Natural killer cell (primary cell): ENCODE measurements at regions not wholly inside any gene's neighbourhood (a gene's known extent, or its start where the extent isn't known, plus 50 kb on each side); places are given as distances from the start of the nearest gene placed in this dataset.

Experiments used
- ATAC-seq, 3 donors: fragments of 150-1000 bp in 2 of 3; fragments of 200-7000 bp in 1 of 3; cut with Tn5 transposase; 1 replicate in 1 of 3; 2 replicates in 2 of 3; pipeline ENCODE4 v1.10.0; 2021; ENCODE audit warnings: mild to moderate bottlenecking in 2 of 3, moderate library complexity in 2 of 3
- DNase-seq, 2 donors: peaks; one replicate each; pipeline versions ENCODE4 v3.0.0 to v3.0.0-alpha.2; 2013 to 2021; ENCODE audit warnings: mixed read lengths in 1 of 2
- H3K27ac ChIP-seq: one replicate; pipeline ENCODE4 v1.5.1; 2013; ENCODE audit warnings: mild to moderate bottlenecking, low read length
- H3K27me3 ChIP-seq: one replicate; pipeline ENCODE4 v1.6.1; 2013; ENCODE audit warnings: low read length; ENCODE audit not compliant: control insufficient read depth, insufficient read depth
- H3K36me3 ChIP-seq: one replicate; pipeline ENCODE4 v1.6.1; 2013; ENCODE audit warnings: low read length; ENCODE audit not compliant: control insufficient read depth, insufficient read depth
- H3K4me1 ChIP-seq: one replicate; pipeline ENCODE4 v1.6.1; 2013; ENCODE audit warnings: low read length; ENCODE audit not compliant: control insufficient read depth, insufficient read depth
- H3K4me3 ChIP-seq: one replicate; pipeline ENCODE4 v1.5.1; 2013; ENCODE audit warnings: low read length
- H3K9me3 ChIP-seq: one replicate; pipeline ENCODE4 v1.6.1; 2013; ENCODE audit warnings: low read length; ENCODE audit not compliant: control insufficient read depth, insufficient read depth
- H3K27ac Mint-ChIP-seq, 2 donors: one replicate each; pipeline ENCODE4 v1.8.0; 2022; ENCODE audit warnings: mild to moderate bottlenecking in 2 of 2, mixed read lengths in 2 of 2, moderate library complexity in 1 of 2
- H3K27me3 Mint-ChIP-seq, 2 donors: one replicate each; pipeline ENCODE4 v1.8.0; 2022; ENCODE audit warnings: low read depth in 2 of 2, mixed read lengths in 2 of 2
- H3K36me3 Mint-ChIP-seq: one replicate; pipeline ENCODE4 v1.8.0; 2022; ENCODE audit warnings: mixed read lengths
- H3K4me1 Mint-ChIP-seq, 2 donors: one replicate each; pipeline ENCODE4 v1.8.0; 2022; ENCODE audit warnings: mixed read lengths in 2 of 2
- H3K4me3 Mint-ChIP-seq: one replicate; pipeline ENCODE4 v1.8.0; 2022; ENCODE audit warnings: mild to moderate bottlenecking, moderate library complexity, mixed read lengths
- H3K9me3 Mint-ChIP-seq, 2 donors: one replicate each; pipeline ENCODE4 v1.8.0; 2022; ENCODE audit warnings: mixed read lengths in 2 of 2
- WGBS: methylation state at CpG from one replicate; pipeline ENCODE4 v1.1.7; 2013; ENCODE audit warnings: missing lambda C conversion rate; ENCODE audit not compliant: insufficient coverage; 5-methylcytosine and 5-hydroxymethylcytosine counted together
- intact Hi-C: fragments of 100-400 bp; cut with micrococcal nuclease; formaldehyde crosslinking; loops from one replicate; pipeline ENCODE4 v1.14.2; 2022
- TF ChIP-seq, protein P1 (sequence below): fragments of 200-600 bp; IDR thresholded peaks from one replicate; pipeline ENCODE4 v1.8.0; 2022; ENCODE audit warnings: antibody characterized with exemption

DNA sequence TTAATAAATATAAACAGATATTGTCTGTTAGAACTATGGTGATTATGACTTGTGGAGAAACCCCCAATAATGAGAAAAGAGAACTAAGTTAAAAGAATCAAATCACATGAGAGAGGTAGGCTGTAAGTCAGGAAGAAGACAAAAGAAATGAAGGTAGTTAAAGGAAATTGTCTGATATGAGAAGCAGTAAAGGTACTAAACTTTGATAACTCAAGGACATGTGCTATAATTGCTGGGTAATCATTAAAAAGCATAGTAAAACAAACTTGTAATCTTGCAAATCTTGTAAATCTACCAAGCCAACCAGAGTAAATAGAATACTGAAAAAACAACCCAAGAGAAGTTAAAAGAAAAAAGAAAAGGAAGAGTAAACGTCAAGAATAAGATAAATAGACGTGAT, 207.0 kb upstream of the CTNND2 start:
- no peak overlapping the region for H3K27ac Mint-ChIP-seq
- ATAC-seq (no peak), DNase-seq (no peak)
- no peaks in the 10 kb centered on the region for H3K4me1 ChIP-seq
- no peak overlapping the region for H3K4me3 Mint-ChIP-seq
- intact Hi-C loops = no loop called here
- no CpG with 5 or more reads among the region's 2 CpGs for WGBS
- no peak overlapping the region for H3K4me3 ChIP-seq
- peaks cover 3 to 13% of the 10 kb centered on the region in 2 donors for H3K9me3 Mint-ChIP-seq
- H3K27me3 Mint-ChIP-seq = no peaks in the 10 kb centered on the region
- no peaks in the 10 kb centered on the region for H3K27me3 ChIP-seq
- H3K4me1 Mint-ChIP-seq = no peaks in the 10 kb centered on the region
- no peaks in the 10 kb centered on the region for H3K36me3 Mint-ChIP-seq
- no peaks in the 10 kb centered on the region for H3K36me3 ChIP-seq
- H3K9me3 ChIP-seq = no peaks in the 10 kb centered on the region
- H3K27ac ChIP-seq = no peak overlapping the region
- TF ChIP-seq, protein P1, sequence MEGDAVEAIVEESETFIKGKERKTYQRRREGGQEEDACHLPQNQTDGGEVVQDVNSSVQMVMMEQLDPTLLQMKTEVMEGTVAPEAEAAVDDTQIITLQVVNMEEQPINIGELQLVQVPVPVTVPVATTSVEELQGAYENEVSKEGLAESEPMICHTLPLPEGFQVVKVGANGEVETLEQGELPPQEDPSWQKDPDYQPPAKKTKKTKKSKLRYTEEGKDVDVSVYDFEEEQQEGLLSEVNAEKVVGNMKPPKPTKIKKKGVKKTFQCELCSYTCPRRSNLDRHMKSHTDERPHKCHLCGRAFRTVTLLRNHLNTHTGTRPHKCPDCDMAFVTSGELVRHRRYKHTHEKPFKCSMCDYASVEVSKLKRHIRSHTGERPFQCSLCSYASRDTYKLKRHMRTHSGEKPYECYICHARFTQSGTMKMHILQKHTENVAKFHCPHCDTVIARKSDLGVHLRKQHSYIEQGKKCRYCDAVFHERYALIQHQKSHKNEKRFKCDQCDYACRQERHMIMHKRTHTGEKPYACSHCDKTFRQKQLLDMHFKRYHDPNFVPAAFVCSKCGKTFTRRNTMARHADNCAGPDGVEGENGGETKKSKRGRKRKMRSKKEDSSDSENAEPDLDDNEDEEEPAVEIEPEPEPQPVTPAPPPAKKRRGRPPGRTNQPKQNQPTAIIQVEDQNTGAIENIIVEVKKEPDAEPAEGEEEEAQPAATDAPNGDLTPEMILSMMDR = no peak

DNA sequence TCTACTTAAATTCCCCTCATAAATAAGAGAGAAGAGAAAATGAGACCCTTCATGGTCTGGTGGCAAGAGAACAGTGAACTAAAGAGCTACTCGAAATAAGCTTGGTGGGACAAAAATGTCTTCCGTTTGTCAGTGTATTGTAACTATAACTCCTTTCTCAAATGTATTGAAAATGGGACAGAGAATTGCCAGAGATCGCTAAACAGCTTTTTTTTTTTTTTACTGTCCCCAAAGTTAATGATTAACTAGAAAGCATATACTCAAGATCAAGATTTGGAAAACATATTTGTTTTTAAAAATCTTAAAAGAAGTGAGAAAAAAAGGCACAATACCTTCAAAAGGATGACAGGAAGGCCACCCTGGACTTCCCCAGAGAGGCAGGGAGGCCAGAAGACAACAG, 206.4 kb upstream of the CTNND2 start:
- 78% methylated on average over 2 of the region's 3 CpGs for WGBS
- DNase-seq = no peak
- H3K4me3 ChIP-seq = no peak overlapping the region
- no peaks in the 10 kb centered on the region for H3K4me1 Mint-ChIP-seq
- intact Hi-C loops = no loop called here
- no peaks in the 10 kb centered on the region for H3K36me3 ChIP-seq
- H3K4me1 ChIP-seq = no peaks in the 10 kb centered on the region
- ATAC-seq = no peak
- TF ChIP-seq, protein P1 = no peak
- H3K27me3 ChIP-seq = no peaks in the 10 kb centered on the region
- H3K36me3 Mint-ChIP-seq = no peaks in the 10 kb centered on the region
- no peak overlapping the region for H3K27ac ChIP-seq
- no peak overlapping the region for H3K27ac Mint-ChIP-seq
- no peak overlapping the region for H3K4me3 Mint-ChIP-seq
- H3K9me3 Mint-ChIP-seq = peaks cover 7 to 12% of the 10 kb centered on the region in 2 donors
- no peaks in the 10 kb centered on the region for H3K27me3 Mint-ChIP-seq
- H3K9me3 ChIP-seq = no peaks in the 10 kb centered on the region

DNA sequence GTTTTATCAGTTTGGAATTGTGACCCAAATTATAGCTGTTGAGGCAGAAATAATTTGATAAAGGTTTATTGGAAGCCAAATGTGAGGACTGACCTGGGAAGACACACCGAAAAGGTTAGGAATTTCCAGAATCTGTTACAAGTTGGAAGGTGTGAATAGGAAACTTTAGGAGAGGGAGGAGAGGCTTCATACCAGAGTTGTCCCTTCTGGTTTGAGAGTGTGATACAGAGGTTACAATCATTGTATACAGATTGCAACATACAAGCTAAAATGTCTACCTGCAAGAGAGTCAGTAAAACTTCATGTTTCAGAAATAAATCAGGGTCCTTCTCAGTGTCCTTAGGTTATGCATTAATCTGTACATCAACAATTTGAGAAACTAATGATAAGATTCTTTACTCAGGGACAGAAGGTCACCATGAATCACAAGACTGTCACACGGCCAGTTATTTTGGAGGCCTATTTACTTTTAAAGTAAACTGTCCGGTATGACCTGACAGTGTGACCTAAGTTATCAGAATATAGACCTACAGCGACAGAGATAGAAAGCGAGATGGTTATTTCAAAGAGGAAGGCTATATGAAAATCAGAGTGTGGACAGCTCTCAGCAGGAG, 204.9 kb upstream of the CTNND2 start:
- no peaks in the 10 kb centered on the region for H3K27me3 Mint-ChIP-seq
- no peaks in the 10 kb centered on the region for H3K9me3 ChIP-seq
- no peak overlapping the region for H3K27ac ChIP-seq
- WGBS = 90% methylated on average over 5 of the region's 5 CpGs
- TF ChIP-seq, protein P1 = no peak
- DNase-seq (no peak), ATAC-seq (no peak)
- H3K27me3 ChIP-seq = no peaks in the 10 kb centered on the region
- no peak overlapping the region for H3K4me3 ChIP-seq
- intact Hi-C loops = no loop called here
- H3K36me3 Mint-ChIP-seq = no peaks in the 10 kb centered on the region
- no peak overlapping the region for H3K4me3 Mint-ChIP-seq
- no peaks in the 10 kb centered on the region for H3K4me1 ChIP-seq
- no peaks in the 10 kb centered on the region for H3K4me1 Mint-ChIP-seq
- peaks cover 4 to 12% of the 10 kb centered on the region in 2 donors for H3K9me3 Mint-ChIP-seq
- no peaks in the 10 kb centered on the region for H3K36me3 ChIP-seq
- H3K27ac Mint-ChIP-seq = no peak overlapping the region

DNA sequence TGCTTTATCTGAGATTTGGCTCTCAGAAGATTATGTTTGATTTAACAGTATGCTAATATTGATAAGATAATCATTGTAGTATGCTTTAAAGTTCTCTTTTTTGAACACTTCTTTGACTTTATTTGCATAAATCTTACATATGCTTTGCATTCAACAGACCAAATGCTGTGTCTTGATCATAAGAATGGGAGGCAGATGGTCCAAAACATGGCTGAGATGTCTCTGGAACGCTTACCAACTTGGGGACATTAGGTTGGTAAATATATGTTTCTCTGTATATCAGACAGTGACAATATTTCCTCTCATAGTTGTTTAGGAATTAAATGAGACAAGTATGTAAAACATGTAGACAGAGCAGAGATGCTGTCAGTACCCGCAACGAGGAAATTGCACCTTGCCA, 197.9 kb upstream of the CTNND2 start:
- Histone ChIP-seq H3K4me3 (no peak overlapping the region), H3K36me3 (no peaks in the 10 kb centered on the region), H3K4me1 (no peaks in the 10 kb centered on the region), H3K9me3 (no peaks in the 10 kb centered on the region), H3K27ac (no peak overlapping the region), H3K27me3 (no peaks in the 10 kb centered on the region)
- Mint-ChIP-seq H3K27me3 (no peaks in the 10 kb centered on the region), H3K36me3 (no peaks in the 10 kb centered on the region), H3K9me3 (peaks cover 14 to 26% of the 10 kb centered on the region in 2 donors), H3K4me1 (no peaks in the 10 kb centered on the region), H3K27ac (no peak overlapping the region), H3K4me3 (no peak overlapping the region)
- ATAC-seq = no peak
- intact Hi-C loops = no loop called here
- no peak for DNase-seq
- TF ChIP-seq, protein P1 = no peak
- 79% methylated on average over 2 of the region's 3 CpGs for WGBS
